Ishikawa (cell line): ENCODE measurements at regions not wholly inside any gene's neighbourhood (a gene's known extent, or its start where the extent isn't known, plus 50 kb on each side); places are given as distances from the start of the nearest gene placed in this dataset.

Experiments used
- CEBPB ChIP-seq: IDR thresholded peaks from 2 replicates; pipeline ENCODE4 v1.6.1; 2012
- EGR1 ChIP-seq: IDR thresholded peaks from 2 replicates; pipeline ENCODE4 v1.6.1; 2012
- EP300 ChIP-seq: IDR thresholded peaks from 2 replicates; pipeline ENCODE4 v1.6.1; 2012; ENCODE audit warnings: borderline replicate concordance
- FOXM1 ChIP-seq: IDR thresholded peaks from 2 replicates; pipeline ENCODE4 v1.6.1; 2012; ENCODE audit warnings: low read depth, borderline replicate concordance
- MAX ChIP-seq: IDR thresholded peaks from 2 replicates; pipeline ENCODE4 v1.6.1; 2012
- NFIC ChIP-seq: IDR thresholded peaks from 2 replicates; pipeline ENCODE4 v1.6.1; 2012
- RAD21 ChIP-seq: IDR thresholded peaks from 2 replicates; pipeline ENCODE4 v1.6.1; 2012; ENCODE audit warnings: low read depth
- TAF1 ChIP-seq: IDR thresholded peaks from 2 replicates; pipeline ENCODE4 v1.6.1; 2012; ENCODE audit warnings: low read depth, mild to moderate bottlenecking
- TCF12 ChIP-seq: IDR thresholded peaks from 2 replicates; pipeline ENCODE4 v1.6.1; 2012; ENCODE audit warnings: low read depth
- YY1 ChIP-seq: IDR thresholded peaks from 2 replicates; pipeline ENCODE4 v1.6.1; 2012; ENCODE audit warnings: low read depth
- TF ChIP-seq, protein P1 (sequence below): IDR thresholded peaks from 2 replicates; pipeline ENCODE4 v1.6.1; 2012
- TF ChIP-seq, protein P2 (sequence below): IDR thresholded peaks from 2 replicates; pipeline ENCODE4 v1.6.1; 2012; ENCODE audit warnings: low read depth, mild to moderate bottlenecking

GRCh38 chr12:104902125-104902524 lies 56.0 kb downstream of the SLC41A2 start:
- TF ChIP-seq TAF1 (no peak), EGR1 (no peak), YY1 (no peak), RAD21 (no peak), NFIC (no peak), FOXM1 (no peak), TCF12 (no peak), MAX (no peak), CEBPB (no peak), EP300 (no peak)
- TF ChIP-seq, protein P1, sequence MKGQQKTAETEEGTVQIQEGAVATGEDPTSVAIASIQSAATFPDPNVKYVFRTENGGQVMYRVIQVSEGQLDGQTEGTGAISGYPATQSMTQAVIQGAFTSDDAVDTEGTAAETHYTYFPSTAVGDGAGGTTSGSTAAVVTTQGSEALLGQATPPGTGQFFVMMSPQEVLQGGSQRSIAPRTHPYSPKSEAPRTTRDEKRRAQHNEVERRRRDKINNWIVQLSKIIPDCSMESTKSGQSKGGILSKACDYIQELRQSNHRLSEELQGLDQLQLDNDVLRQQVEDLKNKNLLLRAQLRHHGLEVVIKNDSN, result no peak
- TF ChIP-seq, protein P2, sequence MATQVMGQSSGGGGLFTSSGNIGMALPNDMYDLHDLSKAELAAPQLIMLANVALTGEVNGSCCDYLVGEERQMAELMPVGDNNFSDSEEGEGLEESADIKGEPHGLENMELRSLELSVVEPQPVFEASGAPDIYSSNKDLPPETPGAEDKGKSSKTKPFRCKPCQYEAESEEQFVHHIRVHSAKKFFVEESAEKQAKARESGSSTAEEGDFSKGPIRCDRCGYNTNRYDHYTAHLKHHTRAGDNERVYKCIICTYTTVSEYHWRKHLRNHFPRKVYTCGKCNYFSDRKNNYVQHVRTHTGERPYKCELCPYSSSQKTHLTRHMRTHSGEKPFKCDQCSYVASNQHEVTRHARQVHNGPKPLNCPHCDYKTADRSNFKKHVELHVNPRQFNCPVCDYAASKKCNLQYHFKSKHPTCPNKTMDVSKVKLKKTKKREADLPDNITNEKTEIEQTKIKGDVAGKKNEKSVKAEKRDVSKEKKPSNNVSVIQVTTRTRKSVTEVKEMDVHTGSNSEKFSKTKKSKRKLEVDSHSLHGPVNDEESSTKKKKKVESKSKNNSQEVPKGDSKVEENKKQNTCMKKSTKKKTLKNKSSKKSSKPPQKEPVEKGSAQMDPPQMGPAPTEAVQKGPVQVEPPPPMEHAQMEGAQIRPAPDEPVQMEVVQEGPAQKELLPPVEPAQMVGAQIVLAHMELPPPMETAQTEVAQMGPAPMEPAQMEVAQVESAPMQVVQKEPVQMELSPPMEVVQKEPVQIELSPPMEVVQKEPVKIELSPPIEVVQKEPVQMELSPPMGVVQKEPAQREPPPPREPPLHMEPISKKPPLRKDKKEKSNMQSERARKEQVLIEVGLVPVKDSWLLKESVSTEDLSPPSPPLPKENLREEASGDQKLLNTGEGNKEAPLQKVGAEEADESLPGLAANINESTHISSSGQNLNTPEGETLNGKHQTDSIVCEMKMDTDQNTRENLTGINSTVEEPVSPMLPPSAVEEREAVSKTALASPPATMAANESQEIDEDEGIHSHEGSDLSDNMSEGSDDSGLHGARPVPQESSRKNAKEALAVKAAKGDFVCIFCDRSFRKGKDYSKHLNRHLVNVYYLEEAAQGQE, result no peak
